ENCODE measurements at regions not wholly inside any gene's neighbourhood (a gene's known extent, or its start where the extent isn't known, plus 50 kb on each side); places are given as distances from the start of the nearest gene placed in this dataset.
"Not testable (repeated sequence)": the region's sequence is repeated elsewhere in the genome, so short reads cannot be mapped to it uniquely, and the experiment has no call there.

GRCh38 chr9:31554941-31555340 is 829.5 kb upstream of the ACO1 start:
- no peak for TF ChIP-seq CTCF (IDR thresholded peaks at IDR 0.05)
- DNase-seq (ENCODE audit: low spot score) (no peak), ATAC-seq (ENCODE audit: low FRiP score) (no peak)

- no peak for TF ChIP-seq CTCF (IDR thresholded peaks at IDR 0.05)
- DNase-seq (ENCODE audit: low spot score), result no peak
- no peak for ATAC-seq (ENCODE audit: low FRiP score)
These were observed 827.6 kb upstream of the ACO1 start for GRCh38 chr9:31556667-31557463.

GRCh38 chr9:31572190-31572589 is 812.3 kb upstream of the ACO1 start:
- not testable (repeated sequence) for ATAC-seq (ENCODE audit: low FRiP score); DNase-seq (ENCODE audit: low spot score)

GRCh38 chr9:31573561-31573960 is 810.9 kb upstream of the ACO1 start:
- ATAC-seq (ENCODE audit: low FRiP score), result no peak
- DNase-seq (ENCODE audit: low spot score), result no peak
- TF ChIP-seq CTCF (IDR thresholded peaks at IDR 0.05), result no peak

GRCh38 chr9:31574006-31574765 is 810.3 kb upstream of the ACO1 start:
- no peak for ATAC-seq (ENCODE audit: low FRiP score)
- TF ChIP-seq CTCF (IDR thresholded peaks at IDR 0.05), result no peak

GRCh38 chr9:31582071-31582470 is 802.4 kb upstream of the ACO1 start:
- no peak for ATAC-seq (ENCODE audit: low FRiP score)
- no peak for TF ChIP-seq CTCF (IDR thresholded peaks at IDR 0.05)
- DNase-seq (ENCODE audit: low spot score), result no peak

More at GRCh38 chr9:31574006-31574765, 810.3 kb upstream of the ACO1 start:
- DNase-seq (ENCODE audit: low spot score), result no peak

- DNase-seq (ENCODE audit: low spot score) (no peak), ATAC-seq (ENCODE audit: low FRiP score) (no peak)
- no peak for TF ChIP-seq CTCF (IDR thresholded peaks at IDR 0.05)
These were observed 801.9 kb upstream of the ACO1 start for GRCh38 chr9:31582561-31582960.
